ENCODE measurements at regions not wholly inside any gene's neighbourhood (a gene's known extent, or its start where the extent isn't known, plus 50 kb on each side); places are given as distances from the start of the nearest gene placed in this dataset.
A peak's percentile ranks its signal among the peaks of the same experiment; 100 is the strongest.

GRCh38 chr2:163265562-163265961 is 427.0 kb upstream of the KCNH7 start:
- no peak for DNase-seq (ENCODE audit: low spot score)

- no peak for DNase-seq (ENCODE audit: low spot score)
These were observed 425.8 kb upstream of the KCNH7 start for GRCh38 chr2:163264341-163264740.

- no peak for DNase-seq (ENCODE audit: low spot score)
These were observed 420.9 kb upstream of the KCNH7 start for GRCh38 chr2:163259489-163259888.

GRCh38 chr2:163255086-163255485 is 416.5 kb upstream of the KCNH7 start:
- no peak for DNase-seq (ENCODE audit: low spot score)

GRCh38 chr2:163253621-163254285 is 415.2 kb upstream of the KCNH7 start:
- DNase-seq (ENCODE audit: low spot score), result no peak

- DNase-seq (ENCODE audit: low spot score), result no peak
These were observed 413.6 kb upstream of the KCNH7 start for GRCh38 chr2:163252199-163252598.

- no peak for DNase-seq (ENCODE audit: low spot score)
These were observed 410.0 kb upstream of the KCNH7 start for GRCh38 chr2:163248376-163249253.

- no peak for DNase-seq (ENCODE audit: low spot score)
These were observed 409.3 kb upstream of the KCNH7 start for GRCh38 chr2:163247847-163248220.

GRCh38 chr2:163247156-163247846 is 408.7 kb upstream of the KCNH7 start:
- DNase-seq (ENCODE audit: low spot score), result no peak

- DNase-seq (ENCODE audit: low spot score), result no peak
These were observed 407.6 kb upstream of the KCNH7 start for GRCh38 chr2:163246135-163246534.

- no peak for DNase-seq (ENCODE audit: low spot score)
These were observed 398.0 kb upstream of the KCNH7 start for GRCh38 chr2:163236553-163236952.

GRCh38 chr2:163231666-163232065 is 393.1 kb upstream of the KCNH7 start:
- no peak for DNase-seq (ENCODE audit: low spot score)

- peak; percentile 14 for DNase-seq (ENCODE audit: low spot score)
These were observed 375.1 kb upstream of the KCNH7 start for GRCh38 chr2:163213661-163214081.

GRCh38 chr2:163210430-163210918 is 371.9 kb upstream of the KCNH7 start:
- peak; percentile 40 for DNase-seq (ENCODE audit: low spot score)

GRCh38 chr2:163207693-163208370 is 369.3 kb upstream of the KCNH7 start:
- no peak for DNase-seq (ENCODE audit: low spot score)

GRCh38 chr2:163205589-163206254 is 367.2 kb upstream of the KCNH7 start:
- no peak for DNase-seq (ENCODE audit: low spot score)

GRCh38 chr2:163200741-163201140 is 362.2 kb upstream of the KCNH7 start:
- DNase-seq (ENCODE audit: low spot score), result no peak

- no peak for DNase-seq (ENCODE audit: low spot score)
These were observed 360.4 kb upstream of the KCNH7 start for GRCh38 chr2:163198972-163199371.

- DNase-seq (ENCODE audit: low spot score), result no peak
These were observed 359.4 kb upstream of the KCNH7 start for GRCh38 chr2:163198007-163198406.

- DNase-seq (ENCODE audit: low spot score), result peak; percentile 52
These were observed 352.8 kb upstream of the KCNH7 start for GRCh38 chr2:163191372-163191771.

- DNase-seq (ENCODE audit: low spot score), result no peak
These were observed 349.6 kb upstream of the KCNH7 start for GRCh38 chr2:163187995-163188655.

Measured in GM03348 (cell line).